ENCODE measurements at regions not wholly inside any gene's neighbourhood (a gene's known extent, or its start where the extent isn't known, plus 50 kb on each side); places are given as distances from the start of the nearest gene placed in this dataset.

- Histone ChIP-seq H3K4me3 (ENCODE audit: low read depth in 2 of 2, low read length in 1 of 2) (no peak overlapping the region), H3K27me3 (ENCODE audit: insufficient read depth) (peaks cover 11% of the 10 kb centered on the region; the same call in 1 of the 2 replicates), H3K4me1 (ENCODE audit: control insufficient read depth in 1 of 2, insufficient read depth in 2 of 2, low read depth in 1 of 2, low read length in 1 of 2) (no peaks in the 10 kb centered on the region), H3K36me3 (replicated peaks in 1 of 2; ENCODE audit: control insufficient read depth in 1 of 2, insufficient read depth in 2 of 2, low read length in 1 of 2) (no peaks in the 10 kb centered on the region), H3K9ac (no peak overlapping the region), H3K4me2 (no peak overlapping the region), H4K20me1 (ENCODE audit: insufficient read depth) (peaks cover 4% of the 10 kb centered on the region; the same call in 1 of the 2 replicates), H3K9me2 (no peaks in the 10 kb centered on the region), H2AFZ (ENCODE audit: low read depth) (no peak overlapping the region), H3F3A (replicated peaks; ENCODE audit: insufficient read depth) (no peaks in the 10 kb centered on the region), H3K9me3 (no peaks in the 10 kb centered on the region), H3K79me2 (ENCODE audit: insufficient read depth) (no peaks in the 10 kb centered on the region), H3K27ac (ENCODE audit: low read depth in 2 of 2, low read length in 1 of 2) (no peak overlapping the region)
- ChIA-PET POLR2A (no interaction called here), CTCF (interaction anchor here (1.0 to 1.4 kb wide), 4 partner anchors 18 to 1487 kb away, joined by 3 read pairs; no protein-coding TSS in a partner anchor)
- no peak for TF ChIP-seq JUND (IDR thresholded peaks at IDR 0.05)
- TF ChIP-seq, protein P1, sequence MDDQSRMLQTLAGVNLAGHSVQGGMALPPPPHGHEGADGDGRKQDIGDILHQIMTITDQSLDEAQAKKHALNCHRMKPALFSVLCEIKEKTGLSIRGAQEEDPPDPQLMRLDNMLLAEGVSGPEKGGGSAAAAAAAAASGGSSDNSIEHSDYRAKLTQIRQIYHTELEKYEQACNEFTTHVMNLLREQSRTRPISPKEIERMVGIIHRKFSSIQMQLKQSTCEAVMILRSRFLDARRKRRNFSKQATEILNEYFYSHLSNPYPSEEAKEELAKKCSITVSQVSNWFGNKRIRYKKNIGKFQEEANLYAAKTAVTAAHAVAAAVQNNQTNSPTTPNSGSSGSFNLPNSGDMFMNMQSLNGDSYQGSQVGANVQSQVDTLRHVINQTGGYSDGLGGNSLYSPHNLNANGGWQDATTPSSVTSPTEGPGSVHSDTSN (IDR thresholded peaks at IDR 0.05), result no peak
- TF ChIP-seq GABPA (IDR thresholded peaks at IDR 0.05; ENCODE audit: low read depth), result no peak
- TF ChIP-seq RAD21 (IDR thresholded peaks at IDR 0.05; ENCODE audit: low read length), result no peak
- TF ChIP-seq, protein P2, sequence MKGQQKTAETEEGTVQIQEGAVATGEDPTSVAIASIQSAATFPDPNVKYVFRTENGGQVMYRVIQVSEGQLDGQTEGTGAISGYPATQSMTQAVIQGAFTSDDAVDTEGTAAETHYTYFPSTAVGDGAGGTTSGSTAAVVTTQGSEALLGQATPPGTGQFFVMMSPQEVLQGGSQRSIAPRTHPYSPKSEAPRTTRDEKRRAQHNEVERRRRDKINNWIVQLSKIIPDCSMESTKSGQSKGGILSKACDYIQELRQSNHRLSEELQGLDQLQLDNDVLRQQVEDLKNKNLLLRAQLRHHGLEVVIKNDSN (IDR thresholded peaks at IDR 0.05; ENCODE audit: borderline replicate concordance, low read depth), result no peak
- TF ChIP-seq SIN3A (IDR thresholded peaks at IDR 0.05; ENCODE audit: borderline replicate concordance, low read depth, low read length), result no peak
- TF ChIP-seq TAF1 (IDR thresholded peaks at IDR 0.05; ENCODE audit: borderline replicate concordance, low read depth, low read length), result no peak
- no peak for TF ChIP-seq RCOR1 (IDR thresholded peaks at IDR 0.05; ENCODE audit: low read length)
- TF ChIP-seq FOXJ3 (CRISPR knock-in tag; IDR thresholded peaks at IDR 0.05), result no peak
- no peak for TF ChIP-seq TCF12 (IDR thresholded peaks at IDR 0.05)
- TF ChIP-seq SMC3 (IDR thresholded peaks at IDR 0.05; ENCODE audit: low read depth, low read length), result no peak
- DNase-seq, result no peak
- 29% methylated on average over 4 of the region's 4 CpGs for WGBS (ENCODE audit: low lambda C conversion rate)
Observed at GRCh38 chr16:22675745-22676540, 138.0 kb upstream of the HS3ST2 start.

- H3K9me2 ChIP-seq, result no peaks in the 10 kb centered on the region
- H3K27ac ChIP-seq (ENCODE audit: low read depth in 2 of 2, low read length in 1 of 2), result no peak overlapping the region
- ChIA-PET CTCF (interaction anchor here (0.5 to 1.4 kb wide), 6 partner anchors 8 to 1400 kb away, joined by 3 to 5 read pairs (median 3); no protein-coding TSS in a partner anchor), POLR2A (no interaction called here)
- H4K20me1 ChIP-seq (ENCODE audit: insufficient read depth), result peaks cover 4% of the 10 kb centered on the region; the same call in 1 of the 2 replicates
- H3K36me3 ChIP-seq (replicated peaks in 1 of 2; ENCODE audit: control insufficient read depth in 1 of 2, insufficient read depth in 2 of 2, low read length in 1 of 2), result no peaks in the 10 kb centered on the region
- peaks cover 11% of the 10 kb centered on the region; the same call in 1 of the 2 replicates for H3K27me3 ChIP-seq (ENCODE audit: insufficient read depth)
- no peak overlapping the region for H2AFZ ChIP-seq (ENCODE audit: low read depth)
- H3K9me3 ChIP-seq, result no peaks in the 10 kb centered on the region
- DNase-seq, result no peak
- H3F3A ChIP-seq (replicated peaks; ENCODE audit: insufficient read depth), result no peaks in the 10 kb centered on the region
- WGBS (ENCODE audit: low lambda C conversion rate), result 54% methylated on average over 8 of the region's 8 CpGs
- H3K4me3 ChIP-seq (ENCODE audit: low read depth in 2 of 2, low read length in 1 of 2), result no peak overlapping the region
- no peak overlapping the region for H3K4me2 ChIP-seq
- no peak overlapping the region for H3K9ac ChIP-seq
- no peaks in the 10 kb centered on the region for H3K4me1 ChIP-seq (ENCODE audit: control insufficient read depth in 1 of 2, insufficient read depth in 2 of 2, low read depth in 1 of 2, low read length in 1 of 2)
- no peaks in the 10 kb centered on the region for H3K79me2 ChIP-seq (ENCODE audit: insufficient read depth)
- TF ChIP-seq POLR2AphosphoS5 (IDR thresholded peaks at IDR 0.05; ENCODE audit: low read depth, low read length) (no peak), TAF1 (IDR thresholded peaks at IDR 0.05; ENCODE audit: borderline replicate concordance, low read depth, low read length) (no peak), RXRA (IDR thresholded peaks at IDR 0.05; ENCODE audit: borderline replicate concordance, low read depth) (no peak), EP300 (IDR thresholded peaks at IDR 0.05; ENCODE audit: borderline replicate concordance in 1 of 2, low read depth in 1 of 2, low read length in 1 of 2) (no peak), CHD2 (IDR thresholded peaks at IDR 0.05; ENCODE audit: low read length, partially characterized antibody) (no peak), RCOR1 (IDR thresholded peaks at IDR 0.05; ENCODE audit: low read length) (no peak), FOXJ3 (CRISPR knock-in tag; IDR thresholded peaks at IDR 0.05) (no peak), TCF12 (IDR thresholded peaks at IDR 0.05) (no peak), REST (IDR thresholded peaks at IDR 0.05; ENCODE audit: low read depth, low read length) (no peak)
- TF ChIP-seq, protein P3, sequence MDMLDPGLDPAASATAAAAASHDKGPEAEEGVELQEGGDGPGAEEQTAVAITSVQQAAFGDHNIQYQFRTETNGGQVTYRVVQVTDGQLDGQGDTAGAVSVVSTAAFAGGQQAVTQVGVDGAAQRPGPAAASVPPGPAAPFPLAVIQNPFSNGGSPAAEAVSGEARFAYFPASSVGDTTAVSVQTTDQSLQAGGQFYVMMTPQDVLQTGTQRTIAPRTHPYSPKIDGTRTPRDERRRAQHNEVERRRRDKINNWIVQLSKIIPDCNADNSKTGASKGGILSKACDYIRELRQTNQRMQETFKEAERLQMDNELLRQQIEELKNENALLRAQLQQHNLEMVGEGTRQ (IDR thresholded peaks at IDR 0.05; ENCODE audit: borderline replicate concordance, low read depth, low read length), result no peak
- TF ChIP-seq, protein P1 (IDR thresholded peaks at IDR 0.05), result no peak
Observed at GRCh38 chr16:22677024-22677830, 136.7 kb upstream of the HS3ST2 start.

All from SK-N-SH (cell line).